Kasumi-1 (cell line): ENCODE measurements at regions not wholly inside any gene's neighbourhood (a gene's known extent, or its start where the extent isn't known, plus 50 kb on each side); places are given as distances from the start of the nearest gene placed in this dataset.

Experiments used
- DNase-seq, 2 experiments: peaks; one replicate each; lab custom pipeline; 2025; lab: John Stamatoyannopoulos, UW

GRCh38 chr4:10924274-10924673 lies 239.7 kb upstream of the CLNK start:
- DNase-seq: no peak

- no peak for DNase-seq
Measured at GRCh38 chr4:10917566-10917965, 233.0 kb upstream of the CLNK start.

- DNase-seq: no peak
Measured at GRCh38 chr4:10898072-10898471, 213.5 kb upstream of the CLNK start.

- DNase-seq: no peak
Measured at GRCh38 chr4:10897076-10897475, 212.5 kb upstream of the CLNK start.

- DNase-seq: peak; percentile 51 to 60
Measured at GRCh38 chr4:10893395-10893794, 208.8 kb upstream of the CLNK start.

GRCh38 chr4:10891866-10892265 lies 207.3 kb upstream of the CLNK start:
- no peak for DNase-seq

- DNase-seq: no peak
Measured at GRCh38 chr4:10889819-10890218, 205.3 kb upstream of the CLNK start.

GRCh38 chr4:10879411-10880110 lies 195.0 kb upstream of the CLNK start:
- DNase-seq: no peak

GRCh38 chr4:10878861-10879260 lies 194.3 kb upstream of the CLNK start:
- DNase-seq: no peak

- DNase-seq: no peak
Measured at GRCh38 chr4:10877076-10877475, 192.5 kb upstream of the CLNK start.

GRCh38 chr4:10875144-10875799 lies 190.7 kb upstream of the CLNK start:
- DNase-seq: no peak

GRCh38 chr4:10873809-10874208 lies 189.2 kb upstream of the CLNK start:
- no peak for DNase-seq

- DNase-seq: peak; percentile 83
Measured at GRCh38 chr4:10872833-10873517, 188.4 kb upstream of the CLNK start.

- DNase-seq: no peak
Measured at GRCh38 chr4:10866666-10867065, 182.1 kb upstream of the CLNK start.

GRCh38 chr4:10861036-10861435 lies 176.5 kb upstream of the CLNK start:
- no peak for DNase-seq

GRCh38 chr4:10856271-10856782 lies 171.8 kb upstream of the CLNK start:
- no peak for DNase-seq

GRCh38 chr4:10853196-10853595 lies 168.6 kb upstream of the CLNK start:
- DNase-seq: no peak

- DNase-seq: no peak
Measured at GRCh38 chr4:10841697-10842096, 157.1 kb upstream of the CLNK start.

GRCh38 chr4:10837151-10837550 lies 152.6 kb upstream of the CLNK start:
- DNase-seq: no peak

GRCh38 chr4:10832806-10833628 lies 148.4 kb upstream of the CLNK start:
- DNase-seq: no peak

GRCh38 chr4:10831727-10832408 lies 147.3 kb upstream of the CLNK start:
- DNase-seq: no peak
